OCI-LY1 (cell line): ENCODE measurements at regions not wholly inside any gene's neighbourhood (a gene's known extent, or its start where the extent isn't known, plus 50 kb on each side); places are given as distances from the start of the nearest gene placed in this dataset.

Experiments used
- CTCF ChIP-seq: fragments of 200-600 bp; sonication (generic), shearing (Covaris generic); IDR thresholded peaks from 2 replicates; pipeline ENCODE4 v1.5.1; 2017; ENCODE audit warnings: mild to moderate bottlenecking, antibody characterized with exemption, low read length, moderate library complexity, mixed read lengths
- EZH2 ChIP-seq: fragments of 200-600 bp; sonication (generic), shearing (Covaris generic); IDR thresholded peaks from 2 replicates; pipeline ENCODE4 v1.8.0; 2017; ENCODE audit warnings: borderline replicate concordance, mixed run types, mild to moderate bottlenecking, antibody characterized with exemption, low read length, moderate library complexity, mixed read lengths

GRCh38 chr5:82865625-82866024 is 211.6 kb downstream of the TMEM167A start:
- TF ChIP-seq CTCF (no peak), EZH2 (no peak)
